Lower lobe of right lung (tissue), 2 donors: ENCODE measurements at regions not wholly inside any gene's neighbourhood (a gene's known extent, or its start where the extent isn't known, plus 50 kb on each side); places are given as distances from the start of the nearest gene placed in this dataset.

Experiments used
- ATAC-seq, 2 donors: fragments of 200-7000 bp; cut with Tn5 transposase; one replicate each; pipeline ENCODE4 v1.9.1; 2020 to 2022; ENCODE audit warnings: mild to moderate bottlenecking in 2 of 2, moderate library complexity in 2 of 2
- DNase-seq: peaks from one replicate; pipeline ENCODE4 v3.0.0-alpha.2; 2020
- H3K27ac ChIP-seq: fragments of 200-600 bp; one replicate; pipeline ENCODE4 v1.8.0; 2022
- H3K27me3 ChIP-seq: fragments of 200-600 bp; one replicate; pipeline ENCODE4 v1.8.0; 2022; ENCODE audit warnings: low read depth
- H3K36me3 ChIP-seq: fragments of 200-600 bp; one replicate; pipeline ENCODE4 v1.8.0; 2022; ENCODE audit warnings: mild to moderate bottlenecking
- H3K4me1 ChIP-seq: fragments of 200-600 bp; one replicate; pipeline ENCODE4 v1.8.0; 2022
- H3K4me3 ChIP-seq: fragments of 200-600 bp; one replicate; pipeline ENCODE4 v1.8.0; 2022; ENCODE audit warnings: mild to moderate bottlenecking
- H3K9me3 ChIP-seq: fragments of 200-600 bp; one replicate; pipeline ENCODE4 v1.8.0; 2022
- intact Hi-C: fragments of 100-400 bp; cut with DNase I; formaldehyde crosslinking; loops from one replicate; pipeline ENCODE4 v1.11.0; 2022
- TF ChIP-seq, protein P1 (sequence below): fragments of 200-600 bp; IDR thresholded peaks from one replicate; pipeline ENCODE4 v1.8.0; 2022; ENCODE audit warnings: antibody characterized with exemption, mild to moderate bottlenecking
- donor health status: DM: no; HTN: yes; CAD: no; lungs with severe emphysema.

DNA sequence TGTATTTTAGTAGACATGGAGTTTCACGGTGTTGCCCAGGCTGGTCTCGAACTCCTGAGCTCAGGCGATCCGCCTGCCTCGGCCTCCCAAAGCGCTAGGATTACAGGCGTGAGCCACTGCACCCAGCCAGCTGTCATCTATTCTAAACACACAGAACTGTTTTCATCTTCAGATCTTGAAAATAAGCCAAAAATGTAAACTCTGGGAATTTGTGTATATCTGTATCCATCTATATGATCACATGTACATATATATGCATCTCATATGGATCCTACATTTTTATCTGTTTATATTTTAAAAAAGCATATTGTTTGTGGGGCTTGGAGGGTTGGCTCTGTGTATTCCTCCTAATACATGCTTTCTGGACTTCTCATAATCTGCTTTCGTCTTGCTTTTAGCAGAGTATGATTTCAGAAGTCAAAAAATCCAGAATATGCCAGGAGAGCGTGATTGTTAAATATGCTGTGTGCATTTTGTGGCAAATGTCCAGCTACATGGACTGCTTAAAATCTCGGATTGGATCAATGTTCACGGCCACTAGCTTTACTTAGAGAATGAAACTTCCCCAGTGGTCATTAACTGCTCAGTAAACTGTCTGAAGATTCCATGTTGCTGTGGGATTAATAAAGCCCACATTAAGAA lies 274.4 kb upstream of the IRX1 start:
- Histone ChIP-seq H3K27ac (no peak overlapping the region), H3K4me3 (no peak overlapping the region), H3K36me3 (no peaks in the 10 kb centered on the region), H3K4me1 (no peaks in the 10 kb centered on the region), H3K9me3 (no peaks in the 10 kb centered on the region), H3K27me3 (no peaks in the 10 kb centered on the region)
- ATAC-seq = no peak
- intact Hi-C loops = no loop called here
- TF ChIP-seq, protein P1, sequence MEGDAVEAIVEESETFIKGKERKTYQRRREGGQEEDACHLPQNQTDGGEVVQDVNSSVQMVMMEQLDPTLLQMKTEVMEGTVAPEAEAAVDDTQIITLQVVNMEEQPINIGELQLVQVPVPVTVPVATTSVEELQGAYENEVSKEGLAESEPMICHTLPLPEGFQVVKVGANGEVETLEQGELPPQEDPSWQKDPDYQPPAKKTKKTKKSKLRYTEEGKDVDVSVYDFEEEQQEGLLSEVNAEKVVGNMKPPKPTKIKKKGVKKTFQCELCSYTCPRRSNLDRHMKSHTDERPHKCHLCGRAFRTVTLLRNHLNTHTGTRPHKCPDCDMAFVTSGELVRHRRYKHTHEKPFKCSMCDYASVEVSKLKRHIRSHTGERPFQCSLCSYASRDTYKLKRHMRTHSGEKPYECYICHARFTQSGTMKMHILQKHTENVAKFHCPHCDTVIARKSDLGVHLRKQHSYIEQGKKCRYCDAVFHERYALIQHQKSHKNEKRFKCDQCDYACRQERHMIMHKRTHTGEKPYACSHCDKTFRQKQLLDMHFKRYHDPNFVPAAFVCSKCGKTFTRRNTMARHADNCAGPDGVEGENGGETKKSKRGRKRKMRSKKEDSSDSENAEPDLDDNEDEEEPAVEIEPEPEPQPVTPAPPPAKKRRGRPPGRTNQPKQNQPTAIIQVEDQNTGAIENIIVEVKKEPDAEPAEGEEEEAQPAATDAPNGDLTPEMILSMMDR = no peak
- no peak for DNase-seq

DNA sequence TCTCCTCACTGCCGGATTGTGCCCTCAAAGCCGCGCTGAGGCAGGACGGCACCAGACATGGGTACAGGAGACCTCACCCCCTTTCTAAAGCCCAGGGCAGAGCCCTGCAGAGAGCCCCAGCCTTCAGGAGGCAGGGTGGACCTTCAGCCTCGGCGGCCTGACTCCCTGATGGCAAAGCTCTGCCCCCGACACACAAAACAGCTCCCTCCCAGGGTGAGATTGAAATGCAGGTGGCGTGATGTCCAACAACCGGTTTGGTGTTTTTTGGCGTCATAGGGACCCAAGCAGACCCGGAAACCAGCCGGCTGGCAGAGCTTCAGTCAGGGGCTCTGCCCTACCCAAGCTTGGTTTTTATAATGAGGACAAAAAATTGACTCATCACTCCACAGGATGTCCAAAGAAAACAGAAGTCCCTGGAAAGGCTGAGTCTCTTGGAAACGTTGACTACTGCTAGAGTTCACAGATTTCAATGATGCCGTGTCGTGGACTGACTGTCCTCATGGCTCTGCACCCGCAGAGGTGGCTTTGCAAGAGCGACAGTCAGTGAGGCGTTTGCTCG lies 275.2 kb upstream of the IRX1 start:
- ATAC-seq (no peak), DNase-seq (no peak)

DNA sequence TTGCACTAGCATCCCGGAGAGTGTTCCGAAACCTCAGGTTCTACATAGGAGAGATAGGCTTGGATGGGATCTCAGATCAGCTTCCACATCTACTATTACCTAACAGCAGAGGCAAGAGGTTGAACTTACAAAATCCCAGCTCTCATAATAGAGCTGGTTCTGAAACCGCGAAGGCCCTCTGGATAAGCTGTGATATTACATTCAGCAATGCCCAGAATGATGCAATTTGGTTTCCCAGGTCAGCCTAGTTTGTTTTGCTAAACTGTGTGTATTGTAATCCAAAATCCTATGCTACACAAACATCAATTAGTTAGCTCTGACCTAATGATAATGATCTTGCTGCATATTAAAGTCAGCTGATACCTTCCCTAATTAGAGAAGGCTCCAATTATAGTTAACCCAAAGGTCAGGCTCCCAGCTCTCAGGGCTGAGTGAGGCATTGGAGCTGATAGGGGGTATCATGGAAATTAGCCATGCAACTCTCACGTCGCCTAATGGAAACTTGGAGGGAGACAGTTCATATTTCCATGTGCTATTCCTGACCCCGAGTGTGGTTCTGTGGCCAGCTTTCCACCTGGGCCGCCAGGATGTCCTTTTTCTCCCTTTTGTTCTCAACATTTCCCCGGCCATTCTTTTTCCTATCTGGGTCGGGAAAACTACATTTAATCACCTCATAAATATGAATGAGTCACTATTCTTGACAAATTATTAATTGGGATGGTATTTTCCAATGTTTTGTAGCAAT lies 278.4 kb upstream of the IRX1 start:
- ATAC-seq (no peak), DNase-seq (no peak)
- Histone ChIP-seq H3K27me3 (no peaks in the 10 kb centered on the region), H3K9me3 (no peaks in the 10 kb centered on the region), H3K36me3 (no peaks in the 10 kb centered on the region), H3K4me3 (no peak overlapping the region), H3K27ac (no peak overlapping the region), H3K4me1 (no peaks in the 10 kb centered on the region)
- intact Hi-C loops = no loop called here
- TF ChIP-seq, protein P1 = no peak

More for the DNA sequence above, 275.2 kb upstream of the IRX1 start:
- TF ChIP-seq, protein P1 = no peak
- H3K4me1 ChIP-seq = no peaks in the 10 kb centered on the region
- H3K27ac ChIP-seq = no peak overlapping the region
- H3K4me3 ChIP-seq = no peak overlapping the region
- no peaks in the 10 kb centered on the region for H3K36me3 ChIP-seq
- intact Hi-C loops = no loop called here
- H3K9me3 ChIP-seq = no peaks in the 10 kb centered on the region
- no peaks in the 10 kb centered on the region for H3K27me3 ChIP-seq

DNA sequence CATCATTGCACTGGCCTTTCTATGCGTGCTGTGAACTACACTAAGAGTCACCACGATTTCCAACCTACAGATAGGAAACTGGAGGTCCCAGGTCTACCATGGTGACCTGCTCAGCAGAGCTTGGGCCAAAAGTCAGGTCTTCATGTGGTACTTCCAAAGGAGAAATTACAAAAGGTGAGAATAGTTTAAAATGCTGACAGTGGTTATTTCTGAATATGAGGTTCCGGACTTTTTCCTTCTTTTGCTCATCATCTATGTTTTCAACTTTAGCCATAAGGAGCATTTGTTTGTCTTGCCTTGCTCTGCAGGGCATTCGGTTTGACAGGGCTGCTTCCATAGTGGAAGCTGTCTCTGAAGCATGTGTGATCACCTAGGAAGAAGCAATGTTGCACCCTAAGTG lies 282.1 kb upstream of the IRX1 start:
- no peak for ATAC-seq
- intact Hi-C loops = no loop called here
- H3K27ac ChIP-seq = no peak overlapping the region
- H3K36me3 ChIP-seq = no peaks in the 10 kb centered on the region
- no peaks in the 10 kb centered on the region for H3K27me3 ChIP-seq
- DNase-seq = no peak
- H3K9me3 ChIP-seq = no peaks in the 10 kb centered on the region
- H3K4me3 ChIP-seq = no peak overlapping the region
- TF ChIP-seq, protein P1 = no peak
- no peaks in the 10 kb centered on the region for H3K4me1 ChIP-seq

DNA sequence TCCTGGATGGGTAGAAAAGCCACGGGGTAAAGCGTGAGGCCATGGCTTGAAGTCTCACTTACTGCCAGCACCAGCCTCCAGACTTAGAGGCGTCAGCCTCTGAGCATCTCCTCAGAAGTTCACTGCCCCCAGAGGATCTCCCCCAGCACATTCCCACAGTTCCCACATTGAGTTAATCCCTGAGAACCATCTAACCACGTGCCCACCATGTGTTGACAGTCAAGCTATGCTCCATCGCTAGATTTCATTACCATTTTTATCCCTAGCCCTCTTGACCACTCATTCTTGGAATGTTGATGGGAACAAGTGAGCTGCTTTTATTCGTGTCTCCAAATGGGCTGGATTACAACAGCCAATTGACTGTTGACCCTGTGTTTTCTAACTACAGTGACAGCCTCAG lies 283.3 kb upstream of the IRX1 start:
- H3K4me1 ChIP-seq = no peaks in the 10 kb centered on the region
- no peaks in the 10 kb centered on the region for H3K36me3 ChIP-seq
- H3K4me3 ChIP-seq = no peak overlapping the region
- intact Hi-C loops = no loop called here
- no peak overlapping the region for H3K27ac ChIP-seq
- TF ChIP-seq, protein P1 = no peak
- no peaks in the 10 kb centered on the region for H3K9me3 ChIP-seq
- DNase-seq (no peak), ATAC-seq (no peak)
- H3K27me3 ChIP-seq = no peaks in the 10 kb centered on the region
